ENCODE measurements at regions not wholly inside any gene's neighbourhood (a gene's known extent, or its start where the extent isn't known, plus 50 kb on each side); places are given as distances from the start of the nearest gene placed in this dataset.

DNA sequence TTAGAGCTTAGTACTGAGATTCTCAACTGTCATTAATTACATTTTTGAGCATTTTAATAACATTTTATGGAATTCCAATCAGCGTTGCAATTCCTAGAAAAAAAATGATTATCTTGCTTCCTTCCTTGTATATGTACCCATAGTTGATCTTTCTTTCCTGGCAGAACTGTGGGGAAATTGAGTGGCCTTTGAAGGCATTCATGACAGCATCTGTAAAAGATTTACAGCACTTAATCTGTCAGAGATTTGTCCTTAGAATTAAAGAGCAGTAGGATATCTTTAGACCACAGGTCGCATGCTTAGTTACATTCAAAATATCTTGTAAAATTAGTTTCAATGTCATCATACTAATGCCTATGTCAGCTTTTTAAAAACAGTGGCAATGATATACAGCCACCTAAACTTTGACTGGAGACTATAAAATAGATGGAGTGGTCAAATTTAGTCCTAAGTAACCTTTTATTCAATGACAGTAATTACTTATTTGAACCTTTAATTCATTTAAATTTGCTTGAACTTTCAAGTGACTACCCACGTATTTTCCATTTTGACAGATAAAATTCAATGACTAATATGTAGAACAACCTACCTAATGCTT, 692.0 kb downstream of the NCAM2 start:
- TF ChIP-seq FOXP2 (optimal IDR thresholded peaks at IDR 0.05; ENCODE audit: borderline replicate concordance, extremely low read depth, extremely low read length, insufficient read depth) (no peak), SIN3A (IDR thresholded peaks at IDR 0.05; ENCODE audit: borderline replicate concordance, insufficient read depth, low read length) (no peak), TAF1 (IDR thresholded peaks at IDR 0.05; ENCODE audit: borderline replicate concordance, insufficient read depth, low read length) (no peak), POLR2AphosphoS5 (IDR thresholded peaks at IDR 0.05; ENCODE audit: low read depth, low read length) (no peak)
- TF ChIP-seq, protein P1, sequence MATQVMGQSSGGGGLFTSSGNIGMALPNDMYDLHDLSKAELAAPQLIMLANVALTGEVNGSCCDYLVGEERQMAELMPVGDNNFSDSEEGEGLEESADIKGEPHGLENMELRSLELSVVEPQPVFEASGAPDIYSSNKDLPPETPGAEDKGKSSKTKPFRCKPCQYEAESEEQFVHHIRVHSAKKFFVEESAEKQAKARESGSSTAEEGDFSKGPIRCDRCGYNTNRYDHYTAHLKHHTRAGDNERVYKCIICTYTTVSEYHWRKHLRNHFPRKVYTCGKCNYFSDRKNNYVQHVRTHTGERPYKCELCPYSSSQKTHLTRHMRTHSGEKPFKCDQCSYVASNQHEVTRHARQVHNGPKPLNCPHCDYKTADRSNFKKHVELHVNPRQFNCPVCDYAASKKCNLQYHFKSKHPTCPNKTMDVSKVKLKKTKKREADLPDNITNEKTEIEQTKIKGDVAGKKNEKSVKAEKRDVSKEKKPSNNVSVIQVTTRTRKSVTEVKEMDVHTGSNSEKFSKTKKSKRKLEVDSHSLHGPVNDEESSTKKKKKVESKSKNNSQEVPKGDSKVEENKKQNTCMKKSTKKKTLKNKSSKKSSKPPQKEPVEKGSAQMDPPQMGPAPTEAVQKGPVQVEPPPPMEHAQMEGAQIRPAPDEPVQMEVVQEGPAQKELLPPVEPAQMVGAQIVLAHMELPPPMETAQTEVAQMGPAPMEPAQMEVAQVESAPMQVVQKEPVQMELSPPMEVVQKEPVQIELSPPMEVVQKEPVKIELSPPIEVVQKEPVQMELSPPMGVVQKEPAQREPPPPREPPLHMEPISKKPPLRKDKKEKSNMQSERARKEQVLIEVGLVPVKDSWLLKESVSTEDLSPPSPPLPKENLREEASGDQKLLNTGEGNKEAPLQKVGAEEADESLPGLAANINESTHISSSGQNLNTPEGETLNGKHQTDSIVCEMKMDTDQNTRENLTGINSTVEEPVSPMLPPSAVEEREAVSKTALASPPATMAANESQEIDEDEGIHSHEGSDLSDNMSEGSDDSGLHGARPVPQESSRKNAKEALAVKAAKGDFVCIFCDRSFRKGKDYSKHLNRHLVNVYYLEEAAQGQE (IDR thresholded peaks at IDR 0.05; ENCODE audit: insufficient read depth in 1 of 2, low read depth in 2 of 2, low read length in 2 of 2): no peak

DNA sequence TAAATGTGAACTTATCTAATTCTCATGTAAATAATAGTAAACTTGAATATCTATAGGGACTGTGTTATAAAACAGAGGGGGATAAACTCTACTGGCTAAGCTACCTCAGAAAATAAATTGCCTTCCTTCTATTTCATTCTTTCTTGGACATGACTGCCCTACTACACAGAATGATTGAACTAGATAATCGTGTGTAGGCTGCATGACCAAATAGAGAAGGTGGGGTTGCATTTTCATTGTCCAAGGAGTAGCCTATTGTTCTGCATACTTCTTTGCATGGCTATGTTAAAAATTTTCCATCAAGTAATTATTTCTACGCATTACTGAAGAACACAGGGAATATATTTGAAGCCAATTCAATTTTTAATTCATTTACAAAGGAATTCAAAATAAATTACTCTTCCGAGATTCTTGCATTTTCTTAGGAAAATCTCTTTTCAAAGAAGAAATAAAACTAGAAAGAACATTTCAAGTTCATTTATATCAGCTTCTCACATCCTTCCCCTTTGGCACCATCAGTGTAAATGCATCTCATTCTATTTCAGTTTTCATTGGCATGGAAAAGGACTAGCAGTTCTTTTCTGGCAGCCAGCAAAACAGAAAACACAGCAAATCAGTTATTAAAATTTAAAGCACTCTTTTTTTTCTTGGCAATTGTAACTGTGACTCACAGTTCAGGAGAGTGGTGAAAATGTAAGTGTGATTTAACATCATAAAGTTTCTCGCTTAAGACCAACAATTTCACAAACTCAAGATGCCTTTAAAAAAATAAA, 714.7 kb downstream of the NCAM2 start:
- TF ChIP-seq SIN3A (IDR thresholded peaks at IDR 0.05; ENCODE audit: borderline replicate concordance, insufficient read depth, low read length) (no peak), TAF1 (IDR thresholded peaks at IDR 0.05; ENCODE audit: borderline replicate concordance, insufficient read depth, low read length) (no peak)
- TF ChIP-seq, protein P1 (IDR thresholded peaks at IDR 0.05; ENCODE audit: insufficient read depth in 1 of 2, low read depth in 2 of 2, low read length in 2 of 2): no peak

GRCh38 chr21:21713651-21714180, 715.5 kb downstream of the NCAM2 start:
- TF ChIP-seq, protein P1 (IDR thresholded peaks at IDR 0.05; ENCODE audit: insufficient read depth in 1 of 2, low read depth in 2 of 2, low read length in 2 of 2): no peak
- TF ChIP-seq FOXP2 (optimal IDR thresholded peaks at IDR 0.05; ENCODE audit: borderline replicate concordance, extremely low read depth, extremely low read length, insufficient read depth) (no peak), POLR2AphosphoS5 (IDR thresholded peaks at IDR 0.05; ENCODE audit: low read depth, low read length) (no peak), TAF1 (IDR thresholded peaks at IDR 0.05; ENCODE audit: borderline replicate concordance, insufficient read depth, low read length) (no peak), SIN3A (IDR thresholded peaks at IDR 0.05; ENCODE audit: borderline replicate concordance, insufficient read depth, low read length) (no peak)

GRCh38 chr21:21714426-21714825, 716.2 kb downstream of the NCAM2 start:
- TF ChIP-seq, protein P1 (IDR thresholded peaks at IDR 0.05; ENCODE audit: insufficient read depth in 1 of 2, low read depth in 2 of 2, low read length in 2 of 2): no peak
- no peak for TF ChIP-seq POLR2AphosphoS5 (IDR thresholded peaks at IDR 0.05; ENCODE audit: low read depth, low read length)
